Esophagus squamous epithelium (tissue), 5 donors: ENCODE measurements at regions not wholly inside any gene's neighbourhood (a gene's known extent, or its start where the extent isn't known, plus 50 kb on each side); places are given as distances from the start of the nearest gene placed in this dataset.

Experiments used
- DNase-seq: peaks from one replicate; lab custom pipeline; 2025; lab: John Stamatoyannopoulos, UW
- H3K27ac ChIP-seq, 4 donors: fragments of 200-600 bp; sonication (generic); one replicate each; pipeline ENCODE4 v1.5.1; 2016 to 2019; ENCODE audit warnings: mild to moderate bottlenecking in 1 of 4
- H3K27me3 ChIP-seq, 4 donors: fragments of 200-600 bp; sonication (generic); 1 replicate in 3 of 4; 2 replicates in 1 of 4; pipeline versions ENCODE4 v1.5.1 to v1.6.0; 2017 to 2021; ENCODE audit warnings: antibody characterized with exemption in 1 of 4
- H3K36me3 ChIP-seq, 3 donors: fragments of 200-600 bp; sonication (generic); one replicate each; pipeline ENCODE4 v1.5.1; 2016 to 2019
- H3K4me1 ChIP-seq, 3 donors: fragments of 200-600 bp; sonication (generic); one replicate each; pipeline ENCODE4 v1.5.1; 2017 to 2019
- H3K4me3 ChIP-seq, 4 donors: fragments of 200-600 bp; sonication (generic); 1 replicate in 3 of 4; 2 replicates in 1 of 4; pipeline ENCODE4 v1.5.1; 2016 to 2019; ENCODE audit warnings: mild to moderate bottlenecking in 2 of 4, moderate library complexity in 1 of 4
- H3K9me3 ChIP-seq, 3 donors: fragments of 200-600 bp; sonication (generic); one replicate each; pipeline ENCODE4 v1.5.1; 2016 to 2019
- CTCF ChIP-seq, 6 experiments: fragments of 450-650 bp in 4 of 6; fragments of 200-600 bp in 2 of 6; sonication (generic) in 2 of 6; IDR thresholded peaks; one replicate each; pipeline ENCODE4 v1.5.1; 2016 to 2019; ENCODE audit warnings: antibody characterized with exemption in 6 of 6, mild to moderate bottlenecking in 4 of 6, moderate library complexity in 4 of 6
- POLR2A ChIP-seq, 4 donors: fragments of 450-650 bp; IDR thresholded peaks; one replicate each; pipeline ENCODE4 v1.6.1; 2017; ENCODE audit warnings: antibody characterized with exemption in 4 of 4, mild to moderate bottlenecking in 4 of 4, moderate library complexity in 3 of 4
- WGBS, 2 donors: methylation state at CpG; one replicate each; pipeline ENCODE4 v1.1.5; 2018; 5-methylcytosine and 5-hydroxymethylcytosine counted together
- intact Hi-C: fragments of 100-400 bp; cut with DNase I; formaldehyde crosslinking; loops from one replicate; pipeline ENCODE4 v1.15.0; 2022
- donor health status: DM: yes; HTN: yes; CAD: no.

GRCh38 chr6:103675807-103676406 lies 1183.8 kb downstream of the HACE1 start:
- WGBS, 2 donors: 21 to 47% methylated on average over 1 of the region's 1 CpG
- Histone ChIP-seq H3K9me3 (no peaks in the 10 kb centered on the region), H3K27ac (no peak overlapping the region), H3K27me3 (no peaks in the 10 kb centered on the region), H3K36me3 (no peaks in the 10 kb centered on the region), H3K4me1 (no peaks in the 10 kb centered on the region), H3K4me3 (peak overlapping the region in 1 of 4 donors; percentile 13)
- intact Hi-C loops: no loop called here
- TF ChIP-seq CTCF (IDR thresholded peaks at IDR 0.05) (no peak), POLR2A (IDR thresholded peaks at IDR 0.05) (no peak)
- no peak for DNase-seq

GRCh38 chr6:103674790-103675189 lies 1184.9 kb downstream of the HACE1 start:
- Histone ChIP-seq H3K9me3 (no peaks in the 10 kb centered on the region), H3K4me3 (no peak overlapping the region), H3K27me3 (no peaks in the 10 kb centered on the region), H3K36me3 (no peaks in the 10 kb centered on the region), H3K27ac (no peak overlapping the region), H3K4me1 (no peaks in the 10 kb centered on the region)
- DNase-seq: no peak
- intact Hi-C loops: no loop called here
- no peak for TF ChIP-seq CTCF (IDR thresholded peaks at IDR 0.05)
- no peak for TF ChIP-seq POLR2A (IDR thresholded peaks at IDR 0.05)

- DNase-seq: no peak
- intact Hi-C loops: no loop called here
- 63 to 87% methylated on average over 1 of the region's 1 CpG for WGBS, 2 donors
- Histone ChIP-seq H3K27ac (no peak overlapping the region), H3K27me3 (no peaks in the 10 kb centered on the region), H3K4me1 (no peaks in the 10 kb centered on the region), H3K4me3 (no peak overlapping the region), H3K9me3 (no peaks in the 10 kb centered on the region), H3K36me3 (no peaks in the 10 kb centered on the region)
- no peak for TF ChIP-seq CTCF (IDR thresholded peaks at IDR 0.05)
- TF ChIP-seq POLR2A (IDR thresholded peaks at IDR 0.05): no peak
These were observed 1187.5 kb downstream of the HACE1 start for GRCh38 chr6:103672169-103672568.

GRCh38 chr6:103629613-103630012 lies 1230.1 kb downstream of the HACE1 start:
- Histone ChIP-seq H3K27me3 (no peaks in the 10 kb centered on the region), H3K9me3 (no peaks in the 10 kb centered on the region), H3K4me3 (no peak overlapping the region), H3K36me3 (no peaks in the 10 kb centered on the region), H3K27ac (no peak overlapping the region), H3K4me1 (no peaks in the 10 kb centered on the region)
- 62 to 71% methylated on average over 1 of the region's 1 CpG for WGBS, 2 donors
- intact Hi-C loops: no loop called here
- no peak for DNase-seq
- TF ChIP-seq CTCF (IDR thresholded peaks at IDR 0.05) (no peak), POLR2A (IDR thresholded peaks at IDR 0.05) (no peak)

GRCh38 chr6:103617642-103618041 lies 1242.1 kb downstream of the HACE1 start:
- no peaks in the 10 kb centered on the region for H3K9me3 ChIP-seq
- H3K4me1 ChIP-seq: no peaks in the 10 kb centered on the region
- H3K27ac ChIP-seq: no peak overlapping the region
- DNase-seq: no peak
- H3K27me3 ChIP-seq: no peaks in the 10 kb centered on the region
- WGBS, 2 donors: 88 to 100% methylated on average over 1 of the region's 1 CpG
- no peaks in the 10 kb centered on the region for H3K36me3 ChIP-seq
- no peak for TF ChIP-seq POLR2A (IDR thresholded peaks at IDR 0.05)
- TF ChIP-seq CTCF (IDR thresholded peaks at IDR 0.05): no peak
- no peak overlapping the region for H3K4me3 ChIP-seq
- intact Hi-C loops: no loop called here
